Liver (tissue), 3 donors: ENCODE measurements at regions not wholly inside any gene's neighbourhood (a gene's known extent, or its start where the extent isn't known, plus 50 kb on each side); places are given as distances from the start of the nearest gene placed in this dataset.
"Not testable (repeated sequence)": the region's sequence is repeated elsewhere in the genome, so short reads cannot be mapped to it uniquely, and the experiment has no call there.

Experiments used
- CTCF ChIP-seq: fragments of 150-350 bp; IDR thresholded peaks from 2 replicates; pipeline ENCODE4 v1.5.1; 2017; ENCODE audit warnings: improper control_type of control experiment, low read depth, low read length; ENCODE audit not compliant: missing input control
- GABPA ChIP-seq, 2 donors: IDR thresholded peaks in 1 of 2; conservative IDR thresholded peaks in 1 of 2; 2 replicates each; pipeline ENCODE4 v1.6.1; 2016; ENCODE audit warnings: antibody characterized with exemption in 2 of 2, mild to moderate bottlenecking in 1 of 2, moderate library complexity in 1 of 2
- HNF4G ChIP-seq: IDR thresholded peaks from 2 replicates; pipeline ENCODE4 v1.6.1; 2016; ENCODE audit warnings: antibody characterized with exemption
- MAX ChIP-seq: IDR thresholded peaks from 2 replicates; pipeline ENCODE4 v1.6.1; 2016; ENCODE audit warnings: antibody characterized with exemption
- RAD21 ChIP-seq, 2 donors: IDR thresholded peaks; 2 replicates each; pipeline ENCODE4 v1.6.1; 2016; ENCODE audit warnings: antibody characterized with exemption in 2 of 2, mild to moderate bottlenecking in 2 of 2
- SP1 ChIP-seq: IDR thresholded peaks from 2 replicates; pipeline ENCODE4 v1.6.1; 2018; ENCODE audit warnings: antibody characterized with exemption, mild to moderate bottlenecking
- TAF1 ChIP-seq: conservative IDR thresholded peaks from 2 replicates; pipeline ENCODE4 v1.6.1; 2016; ENCODE audit warnings: antibody characterized with exemption, mild to moderate bottlenecking
- donor health status: healthy.
- donor health status: healthy.

GRCh38 chr21:6500681-6501080, 4020.7 kb upstream of the TPTE start:
- not testable (repeated sequence) for TF ChIP-seq CTCF; TAF1; MAX; RAD21 (IDR thresholded peaks at IDR 0.05); SP1; HNF4G; GABPA (IDR thresholded peaks at IDR 0.05 in 1 of 2, conservative IDR thresholded peaks at IDR 0.05 in 1 of 2)
